Activated CD4-positive, alpha-beta T cell treated with anti-CD3 and anti-CD28 coated beads, Interleukin-10, Interleukin-2, amounts not matched to agents 100 ng/mL and 50 ng/mL, durations not matched to agents 16 hours and 8 hours (primary cell): ENCODE measurements at regions not wholly inside any gene's neighbourhood (a gene's known extent, or its start where the extent isn't known, plus 50 kb on each side); places are given as distances from the start of the nearest gene placed in this dataset.

Experiments used
- DNase-seq: peaks from one replicate; pipeline ENCODE4 v3.0.0-alpha.2; 2020

DNA sequence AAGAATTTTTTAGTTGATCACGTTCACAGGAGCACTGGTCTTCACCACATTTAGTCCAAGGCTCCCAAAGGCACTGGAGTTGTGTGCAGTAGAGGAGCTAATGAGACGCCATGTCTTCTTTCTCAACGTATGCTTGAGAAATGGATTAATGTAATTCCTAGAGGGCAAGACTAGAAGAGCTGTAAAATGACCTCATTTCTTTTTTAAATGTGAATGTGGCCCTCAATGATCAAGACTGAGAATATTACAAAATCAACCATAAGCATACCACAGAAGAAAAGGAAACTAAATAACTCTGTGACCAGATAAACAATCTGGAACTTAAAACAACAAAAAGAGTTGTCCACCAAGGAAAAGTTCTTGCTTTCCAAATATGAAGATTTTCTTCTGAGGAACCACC, 112.1 kb upstream of the THBS1 start:
- no peak for DNase-seq

DNA sequence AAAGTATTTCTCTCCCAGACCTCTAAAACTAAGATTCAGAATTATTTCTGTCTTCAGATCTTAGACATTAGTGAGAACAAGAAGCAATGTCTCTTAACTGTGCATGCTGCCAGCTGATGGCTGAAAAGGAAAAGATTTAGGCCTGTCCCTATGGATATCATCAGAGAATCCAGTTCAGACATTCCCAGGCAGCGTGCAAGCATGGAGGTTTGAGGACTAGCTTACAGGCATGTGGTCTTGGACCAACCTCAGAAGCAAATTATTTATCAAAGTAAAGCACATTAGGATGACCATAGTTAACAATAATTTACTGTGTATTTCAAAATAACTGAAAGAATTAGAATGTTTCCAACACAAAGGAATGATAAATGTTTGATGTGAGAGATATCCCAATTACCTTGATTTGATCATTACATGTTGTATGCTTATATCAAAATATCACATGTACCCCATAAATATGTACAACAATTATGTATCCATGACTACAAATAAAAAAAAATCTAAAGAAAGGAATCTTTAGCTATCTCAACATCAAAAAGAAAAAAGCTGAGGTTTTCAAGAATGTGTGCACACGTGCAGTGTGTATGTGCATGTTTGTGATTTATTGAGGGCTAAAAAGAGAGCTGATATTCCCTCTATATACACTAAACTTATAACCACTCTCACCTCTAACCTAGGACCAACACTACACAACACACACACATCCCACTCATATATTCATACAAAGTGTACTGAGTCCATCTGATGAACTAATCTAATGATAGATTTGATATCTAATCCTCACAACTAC, 108.9 kb upstream of the THBS1 start:
- no peak for DNase-seq

DNA sequence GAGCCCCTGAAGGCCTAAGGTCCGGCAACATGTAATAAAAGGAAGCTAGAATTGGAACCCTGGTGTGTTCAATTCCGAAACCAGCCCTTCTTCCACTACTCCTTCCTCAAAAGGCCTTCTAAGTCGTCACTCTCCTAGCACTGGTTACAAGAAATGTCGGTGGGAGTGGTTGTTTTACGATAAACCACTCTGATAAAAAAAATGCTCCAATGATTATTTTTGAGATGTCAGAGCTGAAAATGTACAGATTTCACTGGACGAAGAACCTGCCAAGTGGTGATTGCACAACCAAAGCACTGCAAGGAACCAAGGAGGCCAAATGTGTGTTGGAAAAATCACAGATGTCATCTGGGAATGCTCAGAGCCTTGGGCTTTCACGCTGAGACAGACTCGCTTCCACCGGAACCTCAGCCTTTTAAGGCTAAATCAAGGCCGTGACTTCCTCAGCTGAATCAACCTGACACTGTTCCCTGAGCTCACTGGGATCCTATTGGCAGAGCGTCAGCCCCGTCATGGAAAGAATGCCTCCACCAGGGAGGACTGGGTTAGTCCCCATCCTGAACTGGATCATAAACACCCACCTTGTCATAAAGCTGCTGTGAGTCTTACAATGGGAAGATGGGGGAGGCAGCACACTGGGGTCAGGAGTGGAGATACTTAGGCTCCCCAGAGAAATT, 108.1 kb upstream of the THBS1 start:
- DNase-seq: no peak

DNA sequence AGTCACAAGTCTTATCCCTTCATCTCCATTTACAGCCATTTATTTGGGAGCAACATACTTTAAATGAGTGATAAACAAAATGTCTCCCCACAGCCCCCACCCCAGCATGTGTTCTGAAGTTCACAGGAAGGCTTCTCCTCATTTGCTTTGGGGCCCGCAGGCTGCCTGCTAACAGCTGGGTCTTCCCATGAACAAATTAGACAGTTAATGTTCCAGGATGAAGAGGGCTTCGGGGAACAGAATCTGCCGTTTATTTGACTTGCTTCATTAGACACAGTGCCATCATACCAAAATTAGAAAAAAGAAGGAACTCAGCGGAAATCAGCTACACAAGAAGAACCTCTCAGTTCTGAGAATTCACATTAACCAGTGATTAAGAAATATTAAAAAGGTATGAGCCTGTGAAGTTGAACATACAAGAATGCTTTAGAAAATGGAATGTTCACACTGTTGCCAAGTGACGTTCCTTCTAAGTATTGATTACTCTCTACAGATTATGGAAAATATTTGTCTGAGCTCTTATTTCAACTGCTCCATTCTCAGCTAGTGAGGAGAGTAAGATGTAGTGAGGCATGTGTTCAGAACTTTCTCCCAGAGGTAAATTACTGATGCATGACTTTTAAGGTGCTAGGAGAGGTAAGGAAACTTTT, 107.5 kb upstream of the THBS1 start:
- DNase-seq: no peak

DNA sequence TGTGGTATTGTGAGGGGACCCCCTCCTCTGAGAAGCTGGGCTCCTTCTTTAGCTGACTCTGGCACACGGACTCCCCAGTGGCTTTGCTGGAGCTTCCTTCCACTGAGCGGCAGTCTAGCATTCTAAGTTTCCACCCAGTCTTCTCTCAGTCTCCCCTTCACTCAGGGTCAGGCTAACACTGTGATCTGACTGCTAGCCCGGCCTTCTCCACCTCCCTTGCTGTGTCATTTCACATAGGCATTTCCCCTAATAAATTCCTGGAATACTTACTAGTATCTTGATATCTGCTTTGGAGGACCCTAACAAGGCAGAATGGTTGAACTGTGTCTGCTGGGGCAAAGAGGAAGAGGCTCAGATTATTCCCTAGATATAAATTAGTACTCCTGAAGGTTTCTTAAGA, 106.2 kb upstream of the THBS1 start:
- no peak for DNase-seq

DNA sequence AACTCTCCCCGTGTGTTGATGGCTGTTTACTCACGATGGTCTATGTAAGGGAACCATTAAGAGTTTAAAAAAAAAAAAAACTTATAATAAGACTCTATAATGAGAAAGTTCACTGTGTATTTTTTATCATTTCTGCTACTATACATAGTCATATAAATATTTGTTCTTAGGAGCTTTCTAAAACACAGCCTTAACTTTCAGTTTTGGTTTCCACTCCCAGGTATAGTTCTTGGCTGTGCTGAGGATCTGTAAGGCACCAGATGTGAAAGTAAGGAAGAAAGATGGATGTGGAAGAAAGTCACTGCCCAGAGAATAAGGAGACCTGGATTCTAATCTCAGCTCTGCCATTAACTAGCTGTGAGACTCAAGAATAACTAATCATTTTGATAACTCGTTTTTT, 101.9 kb upstream of the THBS1 start:
- DNase-seq: no peak

DNA sequence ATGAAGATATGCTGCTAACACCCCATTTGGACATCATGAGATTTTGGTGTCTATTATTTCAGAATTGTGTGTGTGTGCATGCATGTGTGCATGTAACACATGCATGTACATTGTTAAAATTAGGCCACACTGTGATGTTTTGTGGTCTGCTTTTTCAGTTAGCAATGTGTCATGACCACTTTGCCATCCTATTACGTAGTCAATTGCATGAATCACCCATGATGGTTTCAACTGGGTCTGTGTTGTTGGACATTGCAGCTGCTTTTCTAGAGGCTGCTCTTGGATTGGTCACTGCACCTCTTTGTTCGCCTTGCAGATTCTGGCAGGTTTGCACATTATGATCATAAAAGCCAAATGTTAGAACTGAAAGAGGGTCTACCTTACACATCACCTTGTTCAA, 101.0 kb upstream of the THBS1 start:
- no peak for DNase-seq

DNA sequence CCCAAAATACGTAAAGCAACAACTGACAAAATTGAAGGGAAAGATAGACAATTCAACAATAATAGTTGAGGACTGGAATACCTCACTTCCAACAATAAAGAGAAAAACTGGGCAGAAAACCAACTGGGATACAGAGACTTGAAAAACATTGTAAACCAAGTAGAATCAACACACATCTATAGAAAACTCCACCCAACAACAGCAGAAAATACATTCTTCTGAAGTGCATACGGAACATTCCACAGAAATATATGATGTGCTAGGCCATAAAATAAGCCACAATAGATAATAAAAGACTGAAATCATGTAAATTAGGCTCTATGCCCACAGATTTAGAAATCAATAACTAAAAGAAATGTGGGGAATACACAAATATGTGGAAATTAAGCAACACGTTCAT, 98.4 kb upstream of the THBS1 start:
- DNase-seq: no peak

DNA sequence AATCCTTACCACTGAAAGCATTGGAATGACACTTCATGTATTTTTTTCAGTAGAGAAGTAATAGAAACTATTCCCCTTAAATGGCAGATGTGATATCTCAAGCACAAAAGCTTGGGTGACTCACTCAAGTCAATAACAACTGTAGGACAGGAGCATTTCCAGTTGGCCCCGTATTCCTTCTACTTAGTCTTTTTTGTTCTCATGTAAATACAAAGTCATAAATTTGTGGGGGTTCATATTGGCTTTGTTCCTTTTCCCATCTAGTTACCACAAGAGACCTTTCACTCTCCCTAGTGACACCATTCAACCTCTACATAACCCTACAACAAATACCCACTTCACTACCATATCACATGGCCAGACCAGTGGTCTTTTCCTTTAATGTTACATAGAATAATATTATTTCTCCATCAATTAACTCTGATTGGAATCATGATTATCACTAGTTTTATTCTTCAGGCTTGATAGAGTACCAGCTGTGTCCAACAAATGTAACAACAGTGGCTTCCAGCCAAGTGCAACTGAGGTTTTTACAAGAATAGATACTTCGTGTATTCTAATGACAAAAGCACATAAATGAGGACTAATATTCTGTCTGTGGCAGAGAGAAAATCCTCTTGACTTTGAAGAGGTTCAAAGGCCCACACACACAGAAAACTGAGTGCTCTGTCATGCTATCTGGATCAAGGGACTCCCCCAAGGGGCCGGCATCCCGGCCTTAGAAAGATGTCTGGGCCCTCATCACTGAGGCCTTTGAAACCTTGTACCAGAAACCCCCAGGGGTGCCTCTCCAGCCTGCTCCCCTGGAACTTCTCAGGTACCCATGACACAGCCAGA, 94.0 kb upstream of the THBS1 start:
- DNase-seq: no peak

DNA sequence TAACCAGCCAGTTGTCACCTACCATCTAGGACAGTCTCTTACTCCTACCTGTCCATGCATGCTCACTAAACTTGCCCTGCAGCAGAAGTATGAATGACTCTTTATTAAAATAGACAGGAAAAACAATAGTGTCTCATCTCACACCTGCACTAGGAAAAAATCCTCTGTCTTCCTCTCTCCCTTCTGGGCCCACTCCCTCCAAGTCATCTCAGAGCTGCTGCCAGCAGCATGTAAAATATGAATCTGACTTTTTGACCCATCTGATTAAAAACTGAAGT, 93.5 kb upstream of the THBS1 start:
- no peak for DNase-seq

DNA sequence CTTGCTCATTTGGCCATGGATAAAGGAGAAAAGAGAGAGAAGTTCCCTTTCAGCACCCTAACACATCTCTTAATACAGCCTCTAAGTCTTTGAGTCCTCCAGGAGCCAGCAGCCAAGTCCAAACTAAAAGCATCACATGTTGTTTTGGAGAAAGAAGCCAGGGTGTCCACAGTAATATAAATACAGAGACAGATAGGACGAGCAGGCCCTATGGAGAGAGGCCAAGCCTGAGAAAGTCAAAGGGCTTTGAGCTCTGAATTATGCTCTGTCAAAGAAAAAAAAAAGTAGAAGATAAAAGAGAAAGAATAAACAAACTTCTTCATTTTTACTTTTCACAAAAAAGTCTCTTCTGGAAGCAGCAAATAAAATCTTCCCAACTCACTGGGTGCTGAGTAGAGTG, 92.4 kb upstream of the THBS1 start:
- no peak for DNase-seq

DNA sequence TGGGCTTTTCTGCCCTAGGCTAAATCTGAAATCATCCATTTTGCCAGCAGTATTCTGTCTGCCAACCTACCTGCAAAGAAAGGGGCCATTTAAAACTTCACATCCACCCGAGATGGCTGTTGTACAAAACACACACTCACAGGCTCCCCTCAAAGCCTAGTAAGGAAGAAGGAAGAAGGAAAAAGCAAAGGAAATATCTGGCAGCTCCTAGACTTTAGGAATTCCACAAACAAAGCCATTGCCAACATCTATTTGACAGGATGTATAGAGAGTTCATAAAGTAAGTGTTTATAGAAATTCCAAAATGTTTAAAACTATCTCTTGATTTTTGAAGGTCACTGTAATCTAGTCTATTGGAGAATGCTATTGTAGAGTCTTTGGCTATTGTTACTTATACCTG, 91.9 kb upstream of the THBS1 start:
- no peak for DNase-seq

DNA sequence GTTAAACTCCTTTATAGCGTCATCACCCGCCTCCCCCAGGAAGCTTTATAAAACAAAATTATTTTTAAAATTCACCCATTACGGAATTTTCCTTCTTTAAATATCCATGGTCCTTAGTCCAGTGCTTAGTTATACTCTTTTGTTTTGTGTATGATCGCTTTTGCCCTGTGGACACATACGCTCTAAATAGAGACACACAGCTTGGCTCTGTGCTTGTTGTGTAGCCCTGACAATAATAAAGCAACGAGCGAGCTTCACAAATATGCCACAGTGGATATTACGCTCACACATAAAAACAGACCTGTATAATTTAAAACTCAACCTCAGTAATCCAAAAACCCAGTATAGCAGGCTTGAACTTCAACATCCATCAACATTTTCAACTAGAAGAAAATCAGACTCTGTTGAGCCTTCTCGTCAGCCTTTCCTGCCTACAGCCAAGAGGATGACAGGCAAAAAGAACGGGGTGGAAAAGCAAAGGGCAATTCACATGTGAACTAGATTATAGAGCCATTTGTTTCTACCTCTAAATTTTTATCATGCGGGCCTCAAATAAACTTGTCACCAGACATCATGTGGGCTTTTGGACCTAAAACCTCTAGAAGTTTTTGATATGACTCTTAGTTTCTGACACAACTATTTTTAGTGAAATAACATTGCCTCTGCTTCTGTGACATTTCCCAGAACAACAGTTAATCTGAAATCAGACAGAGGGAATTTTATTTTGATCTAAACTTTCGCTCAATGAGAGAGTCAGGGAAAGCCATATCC, 89.6 kb upstream of the THBS1 start:
- no peak for DNase-seq

DNA sequence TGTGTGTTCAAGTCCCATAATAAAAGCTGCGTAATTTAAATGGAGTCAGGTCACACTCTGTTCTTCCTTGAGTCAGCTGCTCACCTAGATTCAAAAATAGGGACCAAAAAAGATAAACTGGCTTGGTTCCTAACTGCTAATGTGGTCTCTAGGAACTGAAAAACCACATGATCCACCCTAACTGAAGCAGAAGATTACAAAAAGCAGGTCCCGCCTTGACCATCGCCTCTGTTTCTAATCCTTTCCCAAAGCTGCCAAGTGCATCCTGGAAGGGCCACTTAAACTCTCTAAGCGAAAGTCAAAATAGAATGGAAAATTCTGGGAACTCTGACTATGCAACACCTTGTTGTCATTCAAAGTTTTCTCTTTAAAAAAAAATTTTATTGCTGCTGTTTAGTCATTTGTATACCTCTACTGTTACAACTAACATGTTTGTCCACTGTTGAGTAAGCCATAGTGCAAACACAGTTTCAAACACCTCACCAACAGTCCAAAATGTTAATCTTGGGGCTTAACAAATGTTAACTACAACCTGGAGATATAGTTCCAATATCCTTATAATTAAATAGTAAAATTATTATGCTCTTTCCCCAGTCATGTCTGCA, 88.9 kb upstream of the THBS1 start:
- no peak for DNase-seq

DNA sequence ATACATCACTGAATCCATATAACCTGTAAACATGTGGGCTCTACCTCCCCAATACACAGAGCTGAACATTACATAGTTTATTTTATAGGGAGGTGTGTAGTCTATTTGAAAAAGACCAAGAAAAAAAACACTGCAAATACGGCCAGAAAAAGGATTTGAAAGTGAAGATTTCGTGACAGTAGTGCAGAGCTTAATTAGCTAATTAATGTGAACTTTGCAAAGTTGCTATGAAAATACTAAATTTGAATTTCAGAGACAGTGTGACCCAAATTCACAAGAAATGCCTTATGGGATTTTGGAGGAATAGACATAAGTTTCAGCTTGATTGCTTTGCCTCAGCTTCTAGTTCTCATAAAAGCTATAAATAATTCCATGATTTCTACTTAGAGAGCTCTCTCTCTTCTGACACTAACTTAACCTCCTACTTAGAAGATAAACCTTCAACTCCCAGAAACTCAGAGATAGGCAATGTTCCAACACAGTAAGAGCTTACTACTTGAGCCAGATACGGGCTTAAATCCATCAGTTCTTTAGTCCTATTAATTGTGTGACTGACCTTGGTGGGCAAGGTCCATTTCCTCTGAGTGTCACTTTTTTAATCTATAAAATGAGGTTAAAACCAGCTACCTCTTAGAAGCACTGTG, 87.3 kb upstream of the THBS1 start:
- no peak for DNase-seq

DNA sequence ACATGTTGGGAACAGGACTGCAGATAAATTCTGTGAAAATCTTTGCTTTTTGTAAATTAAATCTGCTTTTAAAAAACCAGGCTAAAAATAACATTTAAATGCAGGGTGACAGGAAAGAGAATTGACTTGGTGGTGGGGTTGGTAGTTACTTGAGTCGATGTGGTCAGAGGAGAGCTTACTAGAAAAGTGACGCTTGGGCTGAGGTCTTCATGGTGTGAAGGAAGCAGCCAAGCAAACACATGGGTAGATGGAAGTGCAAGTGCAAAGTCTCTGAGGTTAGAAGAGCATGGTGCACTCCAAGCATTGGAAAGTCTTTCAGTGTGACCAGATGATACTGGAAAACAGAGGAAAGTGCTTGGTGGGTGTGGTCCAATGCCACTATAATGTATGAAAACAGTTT, 86.4 kb upstream of the THBS1 start:
- peak; percentile 48 for DNase-seq

DNA sequence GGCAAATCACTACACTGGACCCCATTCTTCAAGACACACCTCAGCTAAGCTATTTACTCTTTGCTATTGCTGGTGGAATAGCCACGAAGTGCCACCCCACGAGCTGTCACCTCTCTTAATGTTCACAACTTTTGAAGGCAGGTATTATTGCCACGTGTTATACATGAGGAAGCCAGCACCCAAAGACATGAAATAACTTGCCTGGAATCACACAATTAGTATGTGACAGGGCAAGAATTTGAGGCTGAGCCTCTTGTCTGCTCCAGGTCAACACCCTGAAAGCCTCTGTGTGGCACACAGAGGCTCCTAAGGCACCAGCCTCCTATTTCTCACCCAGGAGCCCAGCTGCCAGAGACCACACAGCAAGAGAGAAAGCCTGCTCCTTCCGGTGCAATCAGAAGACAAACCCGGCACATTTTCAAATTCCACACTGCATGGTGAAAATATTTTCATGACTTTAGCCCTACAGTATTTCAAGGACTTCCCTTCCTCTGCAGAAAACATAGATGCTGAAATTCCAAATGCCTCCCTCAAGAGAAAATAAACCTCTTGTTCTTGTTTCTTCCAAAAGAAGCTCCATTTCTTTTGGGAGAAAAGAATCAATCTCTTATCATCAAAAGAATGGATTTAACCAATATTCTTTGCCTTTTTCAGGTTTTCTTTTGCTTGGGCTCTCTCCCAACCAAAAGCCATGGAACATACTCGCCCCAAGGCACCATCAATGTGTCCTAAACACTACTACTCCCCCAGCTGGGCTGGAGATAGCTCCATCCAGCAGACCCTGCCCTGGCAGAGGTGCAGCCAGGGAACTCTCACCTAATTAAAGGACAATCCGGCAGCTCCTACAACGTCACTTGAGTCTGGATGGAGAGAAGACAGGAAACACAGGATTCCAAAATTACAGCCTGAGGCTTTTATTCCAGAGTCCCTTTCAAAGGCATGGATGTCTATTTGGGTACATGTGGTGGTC, 84.7 kb upstream of the THBS1 start:
- no peak for DNase-seq

DNA sequence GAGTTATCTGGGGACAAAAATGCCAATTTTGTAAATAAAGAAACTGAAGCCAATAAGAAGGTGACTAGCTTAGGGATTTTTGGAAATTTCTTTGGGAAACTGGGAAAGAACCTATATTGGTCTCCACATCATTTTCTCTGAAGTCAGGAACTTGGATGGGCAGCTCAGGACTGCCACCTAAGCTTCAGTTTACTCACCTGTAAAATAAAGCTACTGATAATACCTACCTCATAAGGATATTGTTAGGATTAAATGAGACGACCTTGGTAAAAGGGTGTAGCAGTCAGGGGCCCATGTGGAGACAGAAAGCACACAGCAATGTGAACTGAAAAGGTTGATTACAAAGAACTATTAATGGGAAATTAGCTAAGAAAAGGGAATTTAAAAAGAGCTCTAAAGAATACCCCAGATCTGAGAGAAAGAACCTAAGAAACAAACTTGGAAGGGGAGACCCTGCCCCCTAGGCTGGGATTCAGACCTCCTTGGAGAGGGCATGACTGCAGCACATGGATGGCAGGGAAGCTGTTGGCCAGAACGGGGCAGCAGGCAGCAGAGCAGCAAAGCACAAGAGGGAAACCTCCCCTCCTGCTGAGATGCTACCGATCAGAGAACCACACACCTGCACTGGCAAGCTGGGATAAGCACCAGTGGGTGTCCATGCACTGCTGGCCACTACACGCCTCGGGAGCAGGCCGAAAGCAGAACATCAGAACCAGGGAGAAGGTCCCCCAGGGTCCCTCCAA, 83.7 kb upstream of the THBS1 start:
- no peak for DNase-seq

DNA sequence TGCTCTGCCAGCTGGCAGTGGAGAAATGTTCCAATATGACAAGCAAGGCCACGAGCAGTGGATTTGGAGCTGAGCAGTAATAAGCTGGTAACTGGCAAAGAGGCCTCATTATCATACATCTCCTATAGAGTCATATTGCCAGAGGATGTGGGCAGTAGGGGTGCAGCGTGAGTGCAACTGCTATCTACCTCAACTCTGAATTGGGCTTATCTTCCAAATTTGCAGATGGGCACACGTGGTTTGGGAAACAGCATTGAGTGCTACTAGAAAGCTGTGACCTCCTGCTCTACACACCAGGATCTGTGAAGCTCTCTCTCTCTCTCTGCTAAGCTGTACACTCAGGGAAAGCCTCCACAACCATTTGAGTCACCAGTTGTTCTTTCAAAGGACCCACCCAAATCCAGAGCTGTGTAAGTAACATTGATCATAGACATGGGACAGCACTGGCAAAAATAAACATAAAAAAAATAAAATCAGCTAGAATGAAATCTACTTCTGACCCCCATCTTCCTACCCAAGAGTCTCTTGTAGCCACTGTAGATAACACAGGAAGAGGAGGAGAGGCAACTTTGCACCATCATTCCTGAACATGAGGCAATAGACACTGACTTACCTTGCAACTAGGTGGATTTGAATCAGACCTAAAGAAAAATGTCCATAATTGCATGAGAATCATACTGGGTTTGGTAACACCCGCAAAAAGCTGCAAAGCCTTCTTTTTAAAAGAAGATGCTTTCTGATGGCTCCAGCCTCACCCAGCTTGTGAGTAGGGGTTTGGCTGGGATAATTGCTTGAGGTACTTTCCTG, 82.9 kb upstream of the THBS1 start:
- peak; percentile 78 for DNase-seq
